HCT116 (cell line): ENCODE measurements at regions not wholly inside any gene's neighbourhood (a gene's known extent, or its start where the extent isn't known, plus 50 kb on each side); places are given as distances from the start of the nearest gene placed in this dataset.

ENCODE experiments used
- ATAC-seq: fragments of 200-7000 bp; cut with Tn5 transposase; 2 replicates; pipeline ENCODE4 v1.9.1; 2020; ENCODE audit warnings: mild to moderate bottlenecking, moderate library complexity
- BruUV-seq: library from RNA; stranded (reverse); fragments of 400-500 nt; replicated peaks from 2 replicates; lab custom pipeline; 2021; lab: Mats Ljungman, UMichigan
- CTCF ChIA-PET: fragments of 300-600 bp; sonication (Branson Sonifier 250); formaldehyde crosslinking; loops from one replicate; lab custom pipeline; 2021; ENCODE audit warnings: antibody characterized with exemption; lab: Charles Lee
- POLR2A ChIA-PET: fragments of 300-600, 350-600 bp; sonication (Branson Sonifier 250); formaldehyde crosslinking; loops from one replicate; lab custom pipeline; 2021; ENCODE audit warnings: antibody characterized with exemption; lab: Charles Lee
- RAD21 ChIA-PET, 2 experiments: fragments of 300-600 bp; sonication (Branson Sonifier 250); formaldehyde crosslinking; loops; one replicate each; lab custom pipeline; 2023; ENCODE audit warnings: low total read pairs in 2 of 2; ENCODE audit not compliant: uncharacterized antibody in 2 of 2, unreplicated experiment in 2 of 2, low non-redundant PET in 1 of 2; lab: Charles Lee
- DNase-seq: peaks from one replicate; pipeline ENCODE4 v3.0.0-alpha.2; 2010; ENCODE audit warnings: low read depth, low spot score
- H2AFZ ChIP-seq: fragments of 200-600 bp; shearing (Covaris generic), sonication (generic); 2 replicates; pipeline ENCODE4 v1.6.1; 2017; ENCODE audit warnings: low read depth, mixed run types, mixed read lengths, antibody characterized with exemption, low read length; ENCODE audit not compliant: poor library complexity, severe bottlenecking
- H3K27ac ChIP-seq: 2 replicates; pipeline ENCODE4 v1.5.1; 2012; ENCODE audit warnings: low read depth, low read length
- H3K27me3 ChIP-seq: fragments of 200-600 bp; sonication (generic); 2 replicates; pipeline ENCODE4 v1.6.1; 2016; ENCODE audit warnings: mixed run types, low read length, mixed read lengths; ENCODE audit not compliant: insufficient read depth
- H3K36me3 ChIP-seq, 2 experiments: fragments of 200-500 bp in 1 of 2; fragments of 200-600 bp in 1 of 2; sonication (Bioruptor generic) in 1 of 2; sonication (generic) in 1 of 2; 2 replicates each; pipeline versions ENCODE4 v1.5.1 to v1.6.1; 2014 to 2016; ENCODE audit warnings: low read length in 2 of 2, inconsistent platforms in 1 of 2, mixed read lengths in 1 of 2, mixed run types in 1 of 2; ENCODE audit not compliant: insufficient read depth in 2 of 2, control insufficient read depth in 1 of 2
- H3K4me1 ChIP-seq, 2 experiments: fragments of 200-600 bp in 1 of 2; sonication (generic) in 1 of 2; 2 replicates each; pipeline versions ENCODE4 v1.5.1 to v1.6.1; 2012 to 2017; ENCODE audit warnings: low read length in 2 of 2, inconsistent platforms in 1 of 2, mild to moderate bottlenecking in 1 of 2, mixed read lengths in 1 of 2, mixed run types in 1 of 2, moderate library complexity in 1 of 2; ENCODE audit not compliant: insufficient read depth in 2 of 2, control insufficient read depth in 1 of 2
- H3K4me2 ChIP-seq: fragments of 200-600 bp; sonication (generic); 2 replicates; pipeline ENCODE4 v1.6.1; 2017; ENCODE audit warnings: mixed run types, low read length, mixed read lengths
- H3K4me3 ChIP-seq, 2 experiments: fragments of 200-600 bp in 1 of 2; sonication (generic) in 1 of 2; replicated peaks in 1 of 2; 2 replicates each; pipeline ENCODE4 v1.5.1; 2011 to 2016; ENCODE audit warnings: low read length in 2 of 2, control low read depth in 1 of 2, low read depth in 1 of 2, mild to moderate bottlenecking in 1 of 2, mixed read lengths in 1 of 2, mixed run types in 1 of 2
- H3K79me2 ChIP-seq: fragments of 200-600 bp; sonication (generic); 2 replicates; pipeline ENCODE4 v1.6.1; 2017; ENCODE audit warnings: mild to moderate bottlenecking, mixed run types, low read length, moderate library complexity, mixed read lengths; ENCODE audit not compliant: insufficient read depth
- H3K9ac ChIP-seq: fragments of 200-600 bp; sonication (generic); 2 replicates; pipeline ENCODE4 v1.6.1; 2016; ENCODE audit warnings: low read length, mixed read lengths
- H3K9me2 ChIP-seq: fragments of 200-600 bp; sonication (generic), shearing (Covaris generic); 2 replicates; pipeline ENCODE4 v1.6.1; 2017; ENCODE audit warnings: mixed run types, mild to moderate bottlenecking, moderate library complexity; ENCODE audit not compliant: insufficient read depth
- H3K9me3 ChIP-seq, 2 experiments: fragments of 200-500 bp in 1 of 2; fragments of 200-600 bp in 1 of 2; sonication (Bioruptor generic) in 1 of 2; sonication (generic) in 1 of 2; 2 replicates each; pipeline ENCODE4 v1.6.1; 2014 to 2017; ENCODE audit warnings: low read length in 2 of 2, mixed read lengths in 2 of 2, inconsistent platforms in 1 of 2, low read depth in 1 of 2, mild to moderate bottlenecking in 1 of 2, mixed run types in 1 of 2, moderate library complexity in 1 of 2; ENCODE audit not compliant: control insufficient read depth in 1 of 2, insufficient read depth in 1 of 2
- H4K20me1 ChIP-seq: fragments of 200-600 bp; sonication (generic), shearing (Covaris generic); 2 replicates; pipeline ENCODE4 v1.6.1; 2017; ENCODE audit warnings: mixed run types, mild to moderate bottlenecking, moderate library complexity; ENCODE audit not compliant: insufficient read depth
- CBX3 ChIP-seq: IDR thresholded peaks from 2 replicates; pipeline ENCODE4 v1.6.1; 2012; ENCODE audit warnings: low read depth
- ELF1 ChIP-seq: IDR thresholded peaks from 2 replicates; pipeline ENCODE4 v1.6.1; 2012; ENCODE audit warnings: low read depth, borderline replicate concordance
- EZH2 ChIP-seq: fragments of 200-600 bp; sonication (generic); IDR thresholded peaks from 2 replicates; pipeline ENCODE4 v1.6.1; 2017; ENCODE audit warnings: antibody characterized with exemption, mixed run types
- EZH2phosphoT487 ChIP-seq: fragments of 200-600 bp; IDR thresholded peaks from 2 replicates; pipeline ENCODE4 v1.6.1; 2018; ENCODE audit warnings: antibody characterized with exemption, borderline replicate concordance
- FOSL1 ChIP-seq: IDR thresholded peaks from 2 replicates; pipeline ENCODE4 v1.6.1; 2012; ENCODE audit warnings: low read depth
- POLR2A ChIP-seq: IDR thresholded peaks from 2 replicates; pipeline ENCODE4 v1.7.0; 2011; ENCODE audit warnings: borderline replicate concordance; ENCODE audit not compliant: insufficient read depth, insufficient read length; ENCODE audit errors: extremely low read depth
- POLR2AphosphoS5 ChIP-seq: IDR thresholded peaks from 2 replicates; pipeline ENCODE4 v1.6.1; 2011; ENCODE audit warnings: mild to moderate bottlenecking, low read depth, low read length, moderate library complexity
- REST ChIP-seq: IDR thresholded peaks from 2 replicates; pipeline ENCODE4 v1.6.1; 2012; ENCODE audit warnings: low read depth
- SIN3A ChIP-seq: IDR thresholded peaks from 2 replicates; pipeline ENCODE4 v1.6.1; 2012; ENCODE audit warnings: low read depth
- SRF ChIP-seq: IDR thresholded peaks from 2 replicates; pipeline ENCODE4 v1.6.1; 2012; ENCODE audit warnings: low read depth
- TCF7L2 ChIP-seq: IDR thresholded peaks from 2 replicates; pipeline ENCODE4 v1.7.0; 2011; ENCODE audit warnings: borderline replicate concordance, inconsistent platforms; ENCODE audit not compliant: insufficient read depth, insufficient read length; ENCODE audit errors: extremely low read depth
- YY1 ChIP-seq: IDR thresholded peaks from 2 replicates; pipeline ENCODE4 v1.6.1; 2011; ENCODE audit warnings: low read length, low read depth, moderate library complexity, mild to moderate bottlenecking; ENCODE audit not compliant: insufficient replicate concordance; ENCODE audit errors: extremely low read depth
- ZBTB33 ChIP-seq: IDR thresholded peaks from 2 replicates; pipeline ENCODE4 v1.6.1; 2011; ENCODE audit warnings: mild to moderate bottlenecking, low read length, moderate library complexity; ENCODE audit not compliant: insufficient replicate concordance; ENCODE audit errors: extremely low read depth
- ZFX ChIP-seq: fragments of 450-650 bp; IDR thresholded peaks from 2 replicates; pipeline ENCODE4 v1.6.1; 2017
- ZNF274 ChIP-seq: fragments of 200-500 bp; sonication (Bioruptor generic); IDR thresholded peaks from 2 replicates; pipeline ENCODE4 v1.6.1; 2014; ENCODE audit warnings: mild to moderate bottlenecking, low read depth, low read length, inconsistent platforms
- intact Hi-C: fragments of 100-400 bp; cut with micrococcal nuclease; formaldehyde crosslinking; loops from 2 replicates; pipeline ENCODE4 v1.10.0; 2022

GRCh38 chr7:106965108-106965507 lies 79.4 kb upstream of the PRKAR2B start:
- no TSS peak for BruUV-seq
- Histone ChIP-seq H3K9me2 (no peaks in the 10 kb centered on the region), H3K9me3 (no peaks in the 10 kb centered on the region), H3K4me1 (no peaks in the 10 kb centered on the region), H3K36me3 (no peaks in the 10 kb centered on the region), H3K79me2 (no peaks in the 10 kb centered on the region), H3K27ac (no peak overlapping the region), H3K9ac (no peak overlapping the region), H2AFZ (no peak overlapping the region), H3K4me3 (no peak overlapping the region), H3K4me2 (no peak overlapping the region), H4K20me1 (no peaks in the 10 kb centered on the region), H3K27me3 (no peaks in the 10 kb centered on the region)
- TF ChIP-seq EZH2 (no peak), REST (no peak), ZBTB33 (no peak), POLR2AphosphoS5 (no peak), TCF7L2 (no peak), SIN3A (no peak), CBX3 (no peak), ELF1 (no peak), EZH2phosphoT487 (no peak), YY1 (no peak), FOSL1 (no peak), ZFX (no peak), POLR2A (no peak), ZNF274 (no peak), SRF (no peak)
- CTCF ChIA-PET: no interaction called here
- RAD21 ChIA-PET: no interaction called here
- intact Hi-C loops: no loop called here
- ATAC-seq (no peak), DNase-seq (no peak)
- POLR2A ChIA-PET: no interaction called here
